SK-N-SH treated with all-trans-retinoic acid at 6 μM for 48 hours (cell line): ENCODE measurements at regions not wholly inside any gene's neighbourhood (a gene's known extent, or its start where the extent isn't known, plus 50 kb on each side); places are given as distances from the start of the nearest gene placed in this dataset.

ENCODE experiments used
- ATAC-seq: fragments of 200-7000 bp; cut with Tn5 transposase; 3 replicates; pipeline ENCODE4 v1.9.1; 2020; ENCODE audit warnings: mild to moderate bottlenecking, moderate library complexity
- ARNTL ChIP-seq: fragments of 450-650 bp; formaldehyde crosslinking; IDR thresholded peaks from 2 replicates; pipeline ENCODE4 v1.5.0; 2020; ENCODE audit warnings: low read depth, mild to moderate bottlenecking, moderate library complexity, borderline replicate concordance
- BACH2 ChIP-seq: fragments of 250-450 bp; sonication (Bioruptor Pico); IDR thresholded peaks from 2 replicates; pipeline ENCODE4 v1.9.0; 2021; ENCODE audit warnings: mild to moderate bottlenecking, borderline replicate concordance
- CSDC2 ChIP-seq: fragments of 250-450 bp; sonication (Bioruptor Pico); IDR thresholded peaks from 2 replicates; pipeline ENCODE4 v1.5.0; 2020; ENCODE audit warnings: mild to moderate bottlenecking, moderate library complexity
- GLIS3 ChIP-seq: fragments of 250-450 bp; sonication (Bioruptor Pico); IDR thresholded peaks from 2 replicates; pipeline ENCODE4 v1.5.0; 2020; ENCODE audit warnings: mild to moderate bottlenecking, moderate library complexity
- ISL1 ChIP-seq: fragments of 250-450 bp; sonication (Bioruptor Pico); IDR thresholded peaks from 2 replicates; pipeline ENCODE4 v2.1.2; 2022; ENCODE audit warnings: mild to moderate bottlenecking, moderate library complexity
- PPARA ChIP-seq: fragments of 250-450 bp; sonication (Bioruptor Pico); IDR thresholded peaks from 2 replicates; pipeline ENCODE4 v1.5.0; 2020; ENCODE audit warnings: mild to moderate bottlenecking, borderline replicate concordance
- RARB ChIP-seq: fragments of 250-450 bp; sonication (Bioruptor Pico); IDR thresholded peaks from 2 replicates; pipeline ENCODE4 v1.8.0; 2021; ENCODE audit warnings: mild to moderate bottlenecking, moderate library complexity
- SNAI2 ChIP-seq: fragments of 250-450 bp; sonication (Bioruptor Pico); IDR thresholded peaks from 2 replicates; pipeline ENCODE4 v1.5.0; 2020; ENCODE audit warnings: mild to moderate bottlenecking, moderate library complexity
- TCF4 ChIP-seq: fragments of 250-450 bp; sonication (Bioruptor Pico); IDR thresholded peaks from 2 replicates; pipeline ENCODE4 v1.8.0; 2021; ENCODE audit warnings: mild to moderate bottlenecking, moderate library complexity, borderline replicate concordance
- TOX ChIP-seq: fragments of 250-450 bp; sonication (Bioruptor Pico); IDR thresholded peaks from 2 replicates; pipeline ENCODE4 v1.8.0; 2021; ENCODE audit warnings: mild to moderate bottlenecking, moderate library complexity, borderline replicate concordance
- ZC3H10 ChIP-seq: fragments of 250-450 bp; sonication (Bioruptor Pico); IDR thresholded peaks from 2 replicates; pipeline ENCODE4 v1.5.1; 2021; ENCODE audit warnings: mild to moderate bottlenecking, moderate library complexity
- ZNF565 ChIP-seq: fragments of 450-650 bp; formaldehyde crosslinking; conservative IDR thresholded peaks from 2 replicates; pipeline ENCODE4 v1.5.0; 2020; ENCODE audit warnings: low read depth, mild to moderate bottlenecking, moderate library complexity
- ZNF70 ChIP-seq: fragments of 450-650 bp; formaldehyde crosslinking; IDR thresholded peaks from 2 replicates; pipeline ENCODE4 v1.5.0; 2020; ENCODE audit warnings: mild to moderate bottlenecking, moderate library complexity
- ZNF8 ChIP-seq: fragments of 450-650 bp; formaldehyde crosslinking; IDR thresholded peaks from 2 replicates; pipeline ENCODE4 v1.5.0; 2020; ENCODE audit warnings: mild to moderate bottlenecking, moderate library complexity
- TF ChIP-seq, protein P1 (sequence below): fragments of 250-450 bp; sonication (Bioruptor Pico); IDR thresholded peaks from 2 replicates; pipeline ENCODE4 v1.5.1; 2021; ENCODE audit warnings: mild to moderate bottlenecking, moderate library complexity
- TF ChIP-seq, protein P2 (sequence below): fragments of 250-450 bp; sonication (Bioruptor Pico); IDR thresholded peaks from 2 replicates; pipeline ENCODE4 v1.8.0; 2021; ENCODE audit warnings: low read depth, mild to moderate bottlenecking, moderate library complexity, borderline replicate concordance
- TF ChIP-seq, protein P3 (sequence below): fragments of 250-450 bp; sonication (Bioruptor Pico); IDR thresholded peaks from 2 replicates; pipeline ENCODE4 v1.5.1; 2020; ENCODE audit warnings: low read depth, mild to moderate bottlenecking, moderate library complexity
- TF ChIP-seq, protein P4 (sequence below): fragments of 250-450 bp; sonication (Bioruptor Pico); IDR thresholded peaks from 2 replicates; pipeline ENCODE4 v1.8.0; 2020; ENCODE audit warnings: mild to moderate bottlenecking, moderate library complexity, borderline replicate concordance

DNA sequence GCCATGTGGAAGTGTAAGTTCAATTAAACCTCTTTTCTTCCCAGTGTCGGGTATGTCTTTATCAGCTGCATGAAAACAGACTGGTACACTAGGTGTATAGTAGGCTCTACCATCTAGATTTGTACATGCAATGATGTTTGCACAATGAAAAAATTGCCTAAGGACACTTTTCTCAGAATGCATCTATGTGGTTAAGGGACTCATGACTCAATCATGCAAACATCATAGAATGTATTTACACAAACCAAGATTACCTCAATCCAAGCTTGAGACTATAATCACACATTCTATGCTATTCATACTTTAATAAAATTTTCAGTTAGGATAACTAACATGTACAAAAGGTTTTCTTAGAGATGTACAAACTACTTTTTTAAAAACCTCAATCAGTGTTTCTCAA lies 1164.5 kb downstream of the CDH12 start:
- TF ChIP-seq RARB (CRISPR knock-in tag) (no peak), ISL1 (CRISPR knock-in tag) (no peak), BACH2 (CRISPR knock-in tag) (no peak), ARNTL (CRISPR knock-in tag) (no peak), GLIS3 (CRISPR knock-in tag) (no peak), PPARA (CRISPR knock-in tag) (no peak), SNAI2 (no peak), ZC3H10 (CRISPR knock-in tag) (no peak), ZNF8 (CRISPR knock-in tag) (no peak), CSDC2 (CRISPR knock-in tag) (no peak)
- TF ChIP-seq, protein P1, sequence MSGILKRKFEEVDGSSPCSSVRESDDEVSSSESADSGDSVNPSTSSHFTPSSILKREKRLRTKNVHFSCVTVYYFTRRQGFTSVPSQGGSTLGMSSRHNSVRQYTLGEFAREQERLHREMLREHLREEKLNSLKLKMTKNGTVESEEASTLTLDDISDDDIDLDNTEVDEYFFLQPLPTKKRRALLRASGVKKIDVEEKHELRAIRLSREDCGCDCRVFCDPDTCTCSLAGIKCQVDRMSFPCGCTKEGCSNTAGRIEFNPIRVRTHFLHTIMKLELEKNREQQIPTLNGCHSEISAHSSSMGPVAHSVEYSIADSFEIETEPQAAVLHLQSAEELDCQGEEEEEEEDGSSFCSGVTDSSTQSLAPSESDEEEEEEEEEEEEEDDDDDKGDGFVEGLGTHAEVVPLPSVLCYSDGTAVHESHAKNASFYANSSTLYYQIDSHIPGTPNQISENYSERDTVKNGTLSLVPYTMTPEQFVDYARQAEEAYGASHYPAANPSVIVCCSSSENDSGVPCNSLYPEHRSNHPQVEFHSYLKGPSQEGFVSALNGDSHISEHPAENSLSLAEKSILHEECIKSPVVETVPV (CRISPR knock-in tag), result no peak
- TF ChIP-seq, protein P2, sequence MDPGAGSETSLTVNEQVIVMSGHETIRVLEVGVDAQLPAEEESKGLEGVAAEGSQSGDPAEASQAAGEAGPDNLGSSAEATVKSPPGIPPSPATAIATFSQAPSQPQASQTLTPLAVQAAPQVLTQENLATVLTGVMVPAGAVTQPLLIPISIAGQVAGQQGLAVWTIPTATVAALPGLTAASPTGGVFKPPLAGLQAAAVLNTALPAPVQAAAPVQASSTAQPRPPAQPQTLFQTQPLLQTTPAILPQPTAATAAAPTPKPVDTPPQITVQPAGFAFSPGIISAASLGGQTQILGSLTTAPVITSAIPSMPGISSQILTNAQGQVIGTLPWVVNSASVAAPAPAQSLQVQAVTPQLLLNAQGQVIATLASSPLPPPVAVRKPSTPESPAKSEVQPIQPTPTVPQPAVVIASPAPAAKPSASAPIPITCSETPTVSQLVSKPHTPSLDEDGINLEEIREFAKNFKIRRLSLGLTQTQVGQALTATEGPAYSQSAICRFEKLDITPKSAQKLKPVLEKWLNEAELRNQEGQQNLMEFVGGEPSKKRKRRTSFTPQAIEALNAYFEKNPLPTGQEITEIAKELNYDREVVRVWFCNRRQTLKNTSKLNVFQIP, result no peak
- TF ChIP-seq, protein P3, sequence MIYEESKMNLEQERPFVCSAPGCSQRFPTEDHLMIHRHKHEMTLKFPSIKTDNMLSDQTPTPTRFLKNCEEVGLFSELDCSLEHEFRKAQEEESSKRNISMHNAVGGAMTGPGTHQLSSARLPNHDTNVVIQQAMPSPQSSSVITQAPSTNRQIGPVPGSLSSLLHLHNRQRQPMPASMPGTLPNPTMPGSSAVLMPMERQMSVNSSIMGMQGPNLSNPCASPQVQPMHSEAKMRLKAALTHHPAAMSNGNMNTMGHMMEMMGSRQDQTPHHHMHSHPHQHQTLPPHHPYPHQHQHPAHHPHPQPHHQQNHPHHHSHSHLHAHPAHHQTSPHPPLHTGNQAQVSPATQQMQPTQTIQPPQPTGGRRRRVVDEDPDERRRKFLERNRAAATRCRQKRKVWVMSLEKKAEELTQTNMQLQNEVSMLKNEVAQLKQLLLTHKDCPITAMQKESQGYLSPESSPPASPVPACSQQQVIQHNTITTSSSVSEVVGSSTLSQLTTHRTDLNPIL (CRISPR knock-in tag), result no peak
- no peak for ATAC-seq

DNA sequence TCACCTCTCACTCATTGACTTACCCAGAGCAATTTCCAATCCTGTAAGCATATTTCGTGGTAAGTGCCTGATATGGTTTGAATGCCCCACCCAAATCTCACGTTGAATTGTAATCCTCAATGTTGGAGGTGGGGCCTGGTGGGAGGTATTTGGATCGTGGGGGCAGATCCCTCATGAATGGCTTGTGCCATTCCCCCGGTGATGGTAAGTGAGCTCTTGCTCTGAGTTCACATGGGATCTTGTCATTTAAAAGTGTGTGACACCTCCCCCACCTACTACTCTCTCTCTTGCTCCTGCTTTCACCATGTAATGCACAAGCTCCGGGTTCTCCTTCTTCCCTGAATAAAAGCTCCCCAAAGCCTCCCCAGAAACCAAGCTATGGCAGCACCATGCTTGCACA lies 1165.5 kb downstream of the CDH12 start:
- ATAC-seq, result no peak
- no peak for TF ChIP-seq ZNF565 (CRISPR knock-in tag)

DNA sequence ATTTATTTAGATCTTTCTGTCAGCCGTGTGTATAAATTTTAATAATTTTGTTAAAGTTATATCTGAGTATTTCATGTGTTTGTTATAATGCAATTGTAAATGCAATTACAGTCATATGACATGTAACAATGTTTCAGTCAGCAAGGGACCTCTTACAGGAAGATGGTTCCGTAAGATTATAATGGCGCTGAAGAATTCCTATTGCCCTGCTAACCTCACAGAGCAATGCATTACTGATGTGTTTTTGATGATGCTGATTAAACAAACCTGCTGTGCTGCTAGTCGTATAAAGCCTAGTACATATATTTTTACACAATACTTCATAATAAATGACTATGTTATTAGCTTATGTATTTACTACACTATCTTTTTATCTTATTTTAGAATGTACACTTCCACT lies 1166.4 kb downstream of the CDH12 start:
- ATAC-seq, result no peak

More for the DNA sequence above, 1166.4 kb downstream of the CDH12 start:
- TF ChIP-seq CSDC2 (CRISPR knock-in tag) (no peak), ARNTL (CRISPR knock-in tag) (no peak), GLIS3 (CRISPR knock-in tag) (no peak), ZNF70 (no peak), PPARA (CRISPR knock-in tag) (no peak), TCF4 (CRISPR knock-in tag) (no peak), ZNF565 (CRISPR knock-in tag) (no peak), BACH2 (CRISPR knock-in tag) (no peak), TOX (no peak), SNAI2 (no peak), RARB (CRISPR knock-in tag) (no peak), ISL1 (CRISPR knock-in tag) (no peak), ZC3H10 (CRISPR knock-in tag) (no peak)
- TF ChIP-seq, protein P3 (CRISPR knock-in tag), result no peak
- TF ChIP-seq, protein P1 (CRISPR knock-in tag), result no peak
- TF ChIP-seq, protein P4, sequence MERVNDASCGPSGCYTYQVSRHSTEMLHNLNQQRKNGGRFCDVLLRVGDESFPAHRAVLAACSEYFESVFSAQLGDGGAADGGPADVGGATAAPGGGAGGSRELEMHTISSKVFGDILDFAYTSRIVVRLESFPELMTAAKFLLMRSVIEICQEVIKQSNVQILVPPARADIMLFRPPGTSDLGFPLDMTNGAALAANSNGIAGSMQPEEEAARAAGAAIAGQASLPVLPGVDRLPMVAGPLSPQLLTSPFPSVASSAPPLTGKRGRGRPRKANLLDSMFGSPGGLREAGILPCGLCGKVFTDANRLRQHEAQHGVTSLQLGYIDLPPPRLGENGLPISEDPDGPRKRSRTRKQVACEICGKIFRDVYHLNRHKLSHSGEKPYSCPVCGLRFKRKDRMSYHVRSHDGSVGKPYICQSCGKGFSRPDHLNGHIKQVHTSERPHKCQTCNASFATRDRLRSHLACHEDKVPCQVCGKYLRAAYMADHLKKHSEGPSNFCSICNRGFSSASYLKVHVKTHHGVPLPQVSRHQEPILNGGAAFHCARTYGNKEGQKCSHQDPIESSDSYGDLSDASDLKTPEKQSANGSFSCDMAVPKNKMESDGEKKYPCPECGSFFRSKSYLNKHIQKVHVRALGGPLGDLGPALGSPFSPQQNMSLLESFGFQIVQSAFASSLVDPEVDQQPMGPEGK (CRISPR knock-in tag), result no peak
- TF ChIP-seq, all 23 proteins: peak for 0
